ENCODE measurements at regions not wholly inside any gene's neighbourhood (a gene's known extent, or its start where the extent isn't known, plus 50 kb on each side); places are given as distances from the start of the nearest gene placed in this dataset.
"Not testable (repeated sequence)": the region's sequence is repeated elsewhere in the genome, so short reads cannot be mapped to it uniquely, and the experiment has no call there.

GRCh38 chr13:66159511-66159910, 1070.6 kb downstream of the PCDH9 start:
- Histone ChIP-seq H3K27ac (ENCODE audit: low read length) (peak overlapping the region; percentile 53), H3K4me1 (ENCODE audit: low read length) (peaks cover 25% of the 10 kb centered on the region), H2AFZ (ENCODE audit: low read depth, low read length) (peak overlapping the region; percentile 80; the same call in 1 of the 2 replicates), H3K9me3 (ENCODE audit: insufficient read depth, low read length) (no peaks in the 10 kb centered on the region), H3K79me2 (ENCODE audit: low read length) (no peaks in the 10 kb centered on the region), H3K4me2 (ENCODE audit: low read length) (peak overlapping the region; percentile 85), H3K27me3 (ENCODE audit: low read depth, low read length) (no peaks in the 10 kb centered on the region), H3K36me3 (replicated peaks; ENCODE audit: low read depth, low read length) (no peaks in the 10 kb centered on the region), H3K4me3 (ENCODE audit: low read length) (peak overlapping the region; percentile 61), H3K9ac (ENCODE audit: low read length) (peak overlapping the region; percentile 60), H4K20me1 (ENCODE audit: insufficient read depth, low read length) (no peaks in the 10 kb centered on the region)
- TF ChIP-seq EZH2phosphoT487 (IDR thresholded peaks at IDR 0.05; ENCODE audit: low read depth) (no peak), CTCF (IDR thresholded peaks at IDR 0.05; ENCODE audit: low read depth, low read length) (no peak)

- H3K9ac ChIP-seq (ENCODE audit: low read length): no peak overlapping the region
- H2AFZ ChIP-seq (ENCODE audit: low read depth, low read length): no peak overlapping the region
- H3K9me3 ChIP-seq (ENCODE audit: insufficient read depth, low read length): no peaks in the 10 kb centered on the region
- H4K20me1 ChIP-seq (ENCODE audit: insufficient read depth, low read length): no peaks in the 10 kb centered on the region
- H3K4me1 ChIP-seq (ENCODE audit: low read length): peaks cover 27% of the 10 kb centered on the region
- no peak overlapping the region for H3K4me3 ChIP-seq (ENCODE audit: low read length)
- H3K79me2 ChIP-seq (ENCODE audit: low read length): no peaks in the 10 kb centered on the region
- no peaks in the 10 kb centered on the region for H3K27me3 ChIP-seq (ENCODE audit: low read depth, low read length)
- no peak for TF ChIP-seq CTCF (IDR thresholded peaks at IDR 0.05; ENCODE audit: low read depth, low read length)
- TF ChIP-seq EZH2phosphoT487 (IDR thresholded peaks at IDR 0.05; ENCODE audit: low read depth): no peak
- no peak overlapping the region for H3K4me2 ChIP-seq (ENCODE audit: low read length)
- no peaks in the 10 kb centered on the region for H3K36me3 ChIP-seq (replicated peaks; ENCODE audit: low read depth, low read length)
- no peak overlapping the region for H3K27ac ChIP-seq (ENCODE audit: low read length)
These were observed 1075.2 kb downstream of the PCDH9 start for GRCh38 chr13:66154976-66155375.

GRCh38 chr13:66154354-66154753, 1075.8 kb downstream of the PCDH9 start:
- Histone ChIP-seq H3K4me1 (ENCODE audit: low read length) (peaks cover 21% of the 10 kb centered on the region), H3K27me3 (ENCODE audit: low read depth, low read length) (no peaks in the 10 kb centered on the region), H3K9ac (ENCODE audit: low read length) (no peak overlapping the region), H3K79me2 (ENCODE audit: low read length) (no peaks in the 10 kb centered on the region), H3K9me3 (ENCODE audit: insufficient read depth, low read length) (no peaks in the 10 kb centered on the region), H3K36me3 (replicated peaks; ENCODE audit: low read depth, low read length) (no peaks in the 10 kb centered on the region), H3K4me3 (ENCODE audit: low read length) (no peak overlapping the region), H3K27ac (ENCODE audit: low read length) (no peak overlapping the region), H3K4me2 (ENCODE audit: low read length) (no peak overlapping the region), H4K20me1 (ENCODE audit: insufficient read depth, low read length) (no peaks in the 10 kb centered on the region), H2AFZ (ENCODE audit: low read depth, low read length) (no peak overlapping the region)
- TF ChIP-seq CTCF (IDR thresholded peaks at IDR 0.05; ENCODE audit: low read depth, low read length): no peak
- no peak for TF ChIP-seq EZH2phosphoT487 (IDR thresholded peaks at IDR 0.05; ENCODE audit: low read depth)

- H3K27me3 ChIP-seq (ENCODE audit: low read depth, low read length): no peaks in the 10 kb centered on the region
- H2AFZ ChIP-seq (ENCODE audit: low read depth, low read length): no peak overlapping the region
- H3K4me3 ChIP-seq (ENCODE audit: low read length): no peak overlapping the region
- H4K20me1 ChIP-seq (ENCODE audit: insufficient read depth, low read length): no peaks in the 10 kb centered on the region
- H3K9me3 ChIP-seq (ENCODE audit: insufficient read depth, low read length): no peaks in the 10 kb centered on the region
- no peaks in the 10 kb centered on the region for H3K36me3 ChIP-seq (replicated peaks; ENCODE audit: low read depth, low read length)
- H3K79me2 ChIP-seq (ENCODE audit: low read length): no peaks in the 10 kb centered on the region
- peaks cover 8% of the 10 kb centered on the region; the same call in 1 of the 2 replicates for H3K4me1 ChIP-seq (ENCODE audit: low read length)
- TF ChIP-seq CTCF (IDR thresholded peaks at IDR 0.05; ENCODE audit: low read depth, low read length): no peak
- TF ChIP-seq EZH2phosphoT487 (IDR thresholded peaks at IDR 0.05; ENCODE audit: low read depth): no peak
- H3K27ac ChIP-seq (ENCODE audit: low read length): no peak overlapping the region
- no peak overlapping the region for H3K9ac ChIP-seq (ENCODE audit: low read length)
- no peak overlapping the region for H3K4me2 ChIP-seq (ENCODE audit: low read length)
These were observed 1077.5 kb downstream of the PCDH9 start for GRCh38 chr13:66152596-66152995.

GRCh38 chr13:66144357-66144756, 1085.8 kb downstream of the PCDH9 start:
- H3K36me3 ChIP-seq (replicated peaks; ENCODE audit: low read depth, low read length); H3K27ac ChIP-seq (ENCODE audit: low read length); H3K9ac ChIP-seq (ENCODE audit: low read length); H4K20me1 ChIP-seq (ENCODE audit: insufficient read depth, low read length); H2AFZ ChIP-seq (ENCODE audit: low read depth, low read length); H3K79me2 ChIP-seq (ENCODE audit: low read length); H3K27me3 ChIP-seq (ENCODE audit: low read depth, low read length); H3K4me3 ChIP-seq (ENCODE audit: low read length); H3K4me2 ChIP-seq (ENCODE audit: low read length); H3K9me3 ChIP-seq (ENCODE audit: insufficient read depth, low read length): not testable (repeated sequence)
- peaks cover 19% of the 10 kb centered on the region for H3K4me1 ChIP-seq (ENCODE audit: low read length)
